IPS-20b (cell line): ENCODE measurements at regions not wholly inside any gene's neighbourhood (a gene's known extent, or its start where the extent isn't known, plus 50 kb on each side); places are given as distances from the start of the nearest gene placed in this dataset.
"Not testable (repeated sequence)": the region's sequence is repeated elsewhere in the genome, so short reads cannot be mapped to it uniquely, and the experiment has no call there.

ENCODE experiments used
- H3K27ac ChIP-seq: one replicate; pipeline ENCODE4 v1.5.1; 2013; ENCODE audit warnings: low read length
- H3K27me3 ChIP-seq: 2 replicates; pipeline ENCODE4 v1.6.1; 2013; ENCODE audit warnings: mild to moderate bottlenecking, low read length, inconsistent platforms; ENCODE audit not compliant: insufficient read depth
- H3K36me3 ChIP-seq: 2 replicates; pipeline ENCODE4 v1.6.1; 2013; ENCODE audit warnings: low read depth, mild to moderate bottlenecking, inconsistent platforms, low read length, moderate library complexity; ENCODE audit not compliant: insufficient read depth
- H3K4me1 ChIP-seq: 2 replicates; pipeline ENCODE4 v1.6.1; 2013; ENCODE audit warnings: mild to moderate bottlenecking, control low read depth, inconsistent platforms, low read length, moderate library complexity; ENCODE audit not compliant: insufficient read depth
- H3K4me3 ChIP-seq: 2 replicates; pipeline ENCODE4 v1.5.1; 2013; ENCODE audit warnings: mild to moderate bottlenecking, low read length, inconsistent platforms
- H3K9ac ChIP-seq: 2 replicates; pipeline ENCODE4 v1.6.1; 2013; ENCODE audit warnings: low read depth, mild to moderate bottlenecking, inconsistent platforms, low read length, moderate library complexity
- H3K9me3 ChIP-seq: 2 replicates; pipeline ENCODE4 v1.6.1; 2013; ENCODE audit warnings: mild to moderate bottlenecking, low read depth, low read length, inconsistent platforms; ENCODE audit not compliant: insufficient read depth

DNA sequence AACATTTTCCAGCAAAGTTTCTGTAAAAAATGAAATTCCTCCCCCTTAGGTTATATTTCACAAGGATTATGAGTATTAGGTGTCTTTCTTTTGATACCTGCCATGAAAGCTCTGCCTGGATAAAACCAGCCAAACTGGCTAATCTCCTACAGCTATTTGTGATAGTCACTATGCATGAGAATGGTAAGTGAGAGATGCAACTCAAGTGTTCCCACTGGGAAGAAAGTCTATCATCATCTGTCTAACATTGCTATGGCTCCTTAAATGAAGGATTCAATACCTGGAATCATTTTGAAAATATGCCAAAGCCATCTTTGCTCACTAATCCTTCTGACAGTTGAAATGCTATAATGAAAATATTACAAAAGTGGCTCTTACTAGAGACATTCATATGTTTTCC, 339.9 kb upstream of the LRRTM4 start:
- Histone ChIP-seq H3K9ac (no peak overlapping the region), H3K4me3 (no peak overlapping the region), H3K4me1 (peaks cover 13% of the 10 kb centered on the region; the same call in 1 of the 2 replicates), H3K36me3 (no peaks in the 10 kb centered on the region), H3K27me3 (no peaks in the 10 kb centered on the region), H3K9me3 (peaks cover 9% of the 10 kb centered on the region), H3K27ac (no peak overlapping the region)

DNA sequence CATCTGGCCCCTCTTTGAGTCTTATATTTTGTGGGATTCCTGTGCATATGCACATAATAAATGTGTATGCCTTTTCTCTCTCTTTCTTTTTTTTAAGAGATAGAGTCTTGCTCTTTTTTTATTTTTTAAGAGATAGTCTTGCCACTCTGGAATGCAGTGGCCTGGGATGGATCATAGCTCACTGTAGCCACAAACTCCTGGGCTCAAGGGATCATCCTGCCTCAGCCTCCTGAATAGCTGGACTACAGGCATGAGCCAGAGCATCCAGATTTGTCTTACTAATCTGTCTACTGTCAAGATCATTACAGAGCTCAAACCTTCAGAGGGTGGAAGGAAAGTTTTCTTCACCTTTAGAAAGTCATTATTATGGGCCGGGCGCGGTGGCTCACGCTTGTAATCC, 342.2 kb upstream of the LRRTM4 start:
- Histone ChIP-seq H3K9me3 (no peaks in the 10 kb centered on the region), H3K9ac (no peak overlapping the region), H3K27ac (no peak overlapping the region), H3K4me1 (peaks cover 13% of the 10 kb centered on the region; the same call in 1 of the 2 replicates), H3K4me3 (no peak overlapping the region), H3K27me3 (no peaks in the 10 kb centered on the region), H3K36me3 (no peaks in the 10 kb centered on the region)

DNA sequence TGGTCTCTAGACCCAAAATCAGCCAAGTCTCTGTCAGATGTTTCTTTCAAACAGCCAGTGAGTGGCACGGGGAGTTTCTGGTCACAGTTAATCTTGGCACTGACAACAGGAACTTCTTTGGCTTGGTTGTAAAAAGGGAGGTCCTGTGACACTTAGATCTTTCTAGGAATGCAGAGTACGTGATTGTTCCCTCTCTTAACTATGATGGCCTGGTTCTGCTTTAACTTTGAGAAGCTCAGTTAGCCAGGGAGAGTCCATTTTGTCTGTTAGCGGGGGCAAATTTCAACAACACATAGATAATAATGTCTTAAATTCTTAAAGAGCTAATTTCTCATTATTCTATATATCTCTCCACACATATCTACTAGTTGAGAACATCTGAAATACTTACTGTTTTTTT, 344.5 kb upstream of the LRRTM4 start:
- peaks cover 10% of the 10 kb centered on the region; the same call in 1 of the 2 replicates for H3K4me1 ChIP-seq
- H3K9me3 ChIP-seq: no peaks in the 10 kb centered on the region
- no peaks in the 10 kb centered on the region for H3K36me3 ChIP-seq
- no peak overlapping the region for H3K4me3 ChIP-seq
- no peak overlapping the region for H3K9ac ChIP-seq
- H3K27me3 ChIP-seq: no peaks in the 10 kb centered on the region
- H3K27ac ChIP-seq: no peak overlapping the region

- no peaks in the 10 kb centered on the region for H3K9me3 ChIP-seq
- no peaks in the 10 kb centered on the region for H3K27me3 ChIP-seq
- H3K36me3 ChIP-seq: no peaks in the 10 kb centered on the region
- H3K27ac ChIP-seq: no peak overlapping the region
- peaks cover 7% of the 10 kb centered on the region; the same call in 1 of the 2 replicates for H3K4me1 ChIP-seq
- no peak overlapping the region for H3K4me3 ChIP-seq
- no peak overlapping the region for H3K9ac ChIP-seq
These were observed 345.0 kb upstream of the LRRTM4 start for GRCh38 chr2:77867146-77867545.

GRCh38 chr2:77873506-77873905, 351.3 kb upstream of the LRRTM4 start:
- Histone ChIP-seq H3K27ac (no peak overlapping the region), H3K9ac (no peak overlapping the region), H3K36me3 (no peaks in the 10 kb centered on the region), H3K9me3 (no peaks in the 10 kb centered on the region), H3K27me3 (no peaks in the 10 kb centered on the region), H3K4me3 (no peak overlapping the region), H3K4me1 (no peaks in the 10 kb centered on the region)

DNA sequence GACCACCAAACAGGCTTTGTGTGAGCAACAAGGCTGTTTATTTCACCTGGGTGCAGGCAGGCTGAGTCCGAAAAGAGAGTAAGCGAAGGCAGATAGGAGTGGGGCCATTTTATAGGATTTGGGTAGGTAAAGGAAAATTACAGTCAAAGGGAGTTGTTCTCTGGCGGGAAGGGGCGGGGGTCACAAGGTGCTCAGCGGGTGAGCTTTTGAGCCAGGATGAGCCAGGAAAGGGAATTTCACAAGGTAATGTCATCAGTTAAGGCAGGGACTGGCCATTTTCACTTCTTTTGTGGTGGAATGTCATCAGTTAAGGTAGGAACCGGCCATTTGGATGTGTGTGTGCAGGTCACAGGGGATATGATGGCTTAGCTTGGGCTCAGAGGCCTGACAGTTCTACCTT, 378.0 kb upstream of the LRRTM4 start:
- H3K4me3 ChIP-seq, H3K9me3 ChIP-seq, H3K27me3 ChIP-seq, H3K4me1 ChIP-seq, H3K9ac ChIP-seq, H3K36me3 ChIP-seq, H3K27ac ChIP-seq: not testable (repeated sequence)

DNA sequence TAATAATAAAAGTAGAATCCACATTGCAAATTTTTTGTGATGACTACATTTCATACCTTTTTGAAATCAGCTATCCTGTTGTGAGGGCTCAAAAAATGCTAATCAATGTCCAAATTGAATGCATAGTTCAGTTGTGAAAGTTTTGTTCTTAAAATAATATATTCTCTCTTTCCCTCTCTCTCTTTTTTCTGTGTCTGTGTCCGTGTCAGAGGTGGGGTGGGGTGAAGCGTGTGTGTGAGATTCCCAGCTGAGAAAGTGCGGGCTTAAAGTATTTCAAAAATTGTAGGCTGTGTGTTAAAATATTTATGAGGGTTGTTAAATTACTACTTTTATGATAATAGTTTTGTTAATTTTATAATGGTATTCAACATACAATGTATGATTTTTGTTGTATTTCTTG, 388.0 kb upstream of the LRRTM4 start:
- no peaks in the 10 kb centered on the region for H3K27me3 ChIP-seq
- H3K27ac ChIP-seq: no peak overlapping the region

GRCh38 chr2:77920838-77921366, 398.7 kb upstream of the LRRTM4 start:
- Histone ChIP-seq H3K36me3 (no peaks in the 10 kb centered on the region), H3K27me3 (no peaks in the 10 kb centered on the region), H3K9me3 (no peaks in the 10 kb centered on the region), H3K4me1 (no peaks in the 10 kb centered on the region), H3K27ac (no peak overlapping the region), H3K9ac (no peak overlapping the region), H3K4me3 (no peak overlapping the region)

More for the DNA sequence above, 388.0 kb upstream of the LRRTM4 start:
- H3K4me3 ChIP-seq: no peak overlapping the region
- H3K4me1 ChIP-seq: no peaks in the 10 kb centered on the region
- H3K9ac ChIP-seq: no peak overlapping the region
- H3K36me3 ChIP-seq: no peaks in the 10 kb centered on the region
- H3K9me3 ChIP-seq: no peaks in the 10 kb centered on the region

DNA sequence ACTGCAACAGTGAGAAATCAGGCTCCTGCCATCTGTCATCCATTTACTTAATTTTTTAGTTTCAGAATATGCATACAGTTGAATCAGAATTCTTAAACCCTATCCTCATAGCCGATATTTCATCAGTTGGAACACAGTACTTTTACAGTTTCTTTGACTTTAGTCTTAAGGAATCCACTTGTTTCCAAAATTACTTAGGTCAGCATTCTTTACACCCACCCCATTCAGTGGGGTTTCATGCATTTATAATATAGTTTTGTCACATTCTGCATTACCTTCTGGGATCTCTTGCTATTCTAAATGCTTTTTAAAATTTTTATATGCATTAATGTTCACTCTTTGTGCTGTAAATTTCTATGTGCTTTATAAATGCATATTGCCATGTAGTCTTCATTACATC, 400.4 kb upstream of the LRRTM4 start:
- H3K4me1 ChIP-seq: no peaks in the 10 kb centered on the region
- no peak overlapping the region for H3K27ac ChIP-seq

DNA sequence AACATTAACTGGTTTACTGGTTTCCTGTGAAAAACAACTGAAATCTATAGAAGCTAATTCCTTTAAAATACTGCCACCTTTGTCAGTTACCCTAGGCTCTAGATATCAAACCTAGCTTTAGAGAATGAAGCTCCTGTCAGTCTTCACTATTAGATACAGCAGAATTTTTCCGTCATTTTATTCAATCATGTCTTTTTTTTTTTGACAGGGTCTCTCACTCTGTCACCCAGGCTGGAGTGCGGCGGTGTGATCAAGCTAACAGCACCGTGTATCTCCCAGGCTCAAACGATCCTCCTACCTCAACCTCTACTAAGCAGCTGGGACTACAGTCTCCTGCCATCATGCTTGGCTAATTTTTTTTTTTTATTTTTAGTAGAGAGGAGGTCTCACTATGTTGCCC, 415.2 kb upstream of the LRRTM4 start:
- H3K4me3 ChIP-seq: no peak overlapping the region
- H3K27me3 ChIP-seq: no peaks in the 10 kb centered on the region
- no peaks in the 10 kb centered on the region for H3K4me1 ChIP-seq
- H3K27ac ChIP-seq: no peak overlapping the region
- H3K36me3 ChIP-seq: no peaks in the 10 kb centered on the region
- no peaks in the 10 kb centered on the region for H3K9me3 ChIP-seq
- H3K9ac ChIP-seq: no peak overlapping the region

More for the DNA sequence above, 400.4 kb upstream of the LRRTM4 start:
- Histone ChIP-seq H3K36me3 (no peaks in the 10 kb centered on the region), H3K4me3 (no peak overlapping the region), H3K27me3 (no peaks in the 10 kb centered on the region), H3K9me3 (no peaks in the 10 kb centered on the region), H3K9ac (no peak overlapping the region)

DNA sequence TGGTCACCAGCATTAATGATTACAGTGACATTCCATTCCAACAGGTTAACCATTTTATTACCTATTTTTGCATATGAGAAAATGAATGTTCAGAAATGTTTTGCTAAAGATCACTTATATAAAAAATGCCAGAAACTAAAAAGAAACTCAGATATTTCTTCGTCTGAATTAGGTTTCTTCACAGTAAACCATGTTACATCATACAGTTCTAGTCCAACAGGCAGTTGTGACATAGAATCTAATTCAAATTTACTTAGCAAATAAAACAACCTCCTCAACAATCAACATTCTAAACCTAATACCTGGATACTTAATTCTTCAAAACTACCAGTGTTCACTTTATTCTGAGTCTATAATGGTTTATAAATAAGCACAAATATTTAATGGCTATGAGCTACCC, 416.3 kb upstream of the LRRTM4 start:
- no peak overlapping the region for H3K4me3 ChIP-seq

DNA sequence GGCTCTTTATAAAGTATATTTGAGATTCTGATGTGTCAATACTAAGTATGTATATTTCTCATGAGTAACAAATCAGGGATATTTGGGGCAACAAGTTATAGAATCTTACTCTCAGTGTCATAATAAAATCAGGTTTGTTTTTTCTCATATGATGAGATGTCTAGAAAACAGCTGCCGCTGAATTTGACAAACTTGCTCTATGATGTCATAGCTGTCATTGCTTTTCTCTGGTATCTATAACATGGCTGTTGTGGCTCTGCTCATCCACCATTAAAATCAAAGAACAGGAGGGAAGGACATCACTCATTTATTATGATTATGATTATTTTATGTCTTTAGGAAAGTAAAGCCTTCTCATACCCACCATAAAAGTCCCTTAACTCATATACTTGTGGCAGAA, 417.2 kb upstream of the LRRTM4 start:
- Histone ChIP-seq H3K27me3 (no peaks in the 10 kb centered on the region), H3K4me3 (no peak overlapping the region), H3K27ac (no peak overlapping the region), H3K36me3 (no peaks in the 10 kb centered on the region), H3K9ac (no peak overlapping the region), H3K9me3 (no peaks in the 10 kb centered on the region), H3K4me1 (no peaks in the 10 kb centered on the region)

More for the DNA sequence above, 416.3 kb upstream of the LRRTM4 start:
- Histone ChIP-seq H3K27ac (no peak overlapping the region), H3K4me1 (no peaks in the 10 kb centered on the region), H3K27me3 (no peaks in the 10 kb centered on the region), H3K9me3 (no peaks in the 10 kb centered on the region), H3K9ac (no peak overlapping the region), H3K36me3 (no peaks in the 10 kb centered on the region)
